ENCODE measurements at regions not wholly inside any gene's neighbourhood (a gene's known extent, or its start where the extent isn't known, plus 50 kb on each side); places are given as distances from the start of the nearest gene placed in this dataset.

DNA sequence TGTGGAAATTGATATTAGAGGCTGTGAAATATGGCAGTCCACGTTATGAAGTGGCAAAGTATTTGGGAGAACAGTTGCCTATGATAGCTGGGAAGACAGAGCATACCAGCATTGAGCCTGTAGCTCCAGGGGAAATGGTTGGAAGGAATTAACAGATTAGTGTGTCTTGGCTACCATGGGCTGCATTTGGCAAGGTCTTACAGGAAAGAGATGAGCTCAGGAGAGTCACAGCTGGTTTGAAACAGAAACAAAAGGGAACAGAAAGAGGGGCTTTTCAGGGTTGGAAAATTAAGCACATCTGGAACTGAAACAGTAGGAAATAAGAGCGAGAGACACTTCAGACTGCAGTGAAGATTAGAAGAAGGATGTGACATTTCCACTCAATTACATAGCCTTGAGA lies 141.7 kb downstream of the FBLN2 start:
- DNase-seq (ENCODE audit: low read depth in 2 of 2) = no peak

DNA sequence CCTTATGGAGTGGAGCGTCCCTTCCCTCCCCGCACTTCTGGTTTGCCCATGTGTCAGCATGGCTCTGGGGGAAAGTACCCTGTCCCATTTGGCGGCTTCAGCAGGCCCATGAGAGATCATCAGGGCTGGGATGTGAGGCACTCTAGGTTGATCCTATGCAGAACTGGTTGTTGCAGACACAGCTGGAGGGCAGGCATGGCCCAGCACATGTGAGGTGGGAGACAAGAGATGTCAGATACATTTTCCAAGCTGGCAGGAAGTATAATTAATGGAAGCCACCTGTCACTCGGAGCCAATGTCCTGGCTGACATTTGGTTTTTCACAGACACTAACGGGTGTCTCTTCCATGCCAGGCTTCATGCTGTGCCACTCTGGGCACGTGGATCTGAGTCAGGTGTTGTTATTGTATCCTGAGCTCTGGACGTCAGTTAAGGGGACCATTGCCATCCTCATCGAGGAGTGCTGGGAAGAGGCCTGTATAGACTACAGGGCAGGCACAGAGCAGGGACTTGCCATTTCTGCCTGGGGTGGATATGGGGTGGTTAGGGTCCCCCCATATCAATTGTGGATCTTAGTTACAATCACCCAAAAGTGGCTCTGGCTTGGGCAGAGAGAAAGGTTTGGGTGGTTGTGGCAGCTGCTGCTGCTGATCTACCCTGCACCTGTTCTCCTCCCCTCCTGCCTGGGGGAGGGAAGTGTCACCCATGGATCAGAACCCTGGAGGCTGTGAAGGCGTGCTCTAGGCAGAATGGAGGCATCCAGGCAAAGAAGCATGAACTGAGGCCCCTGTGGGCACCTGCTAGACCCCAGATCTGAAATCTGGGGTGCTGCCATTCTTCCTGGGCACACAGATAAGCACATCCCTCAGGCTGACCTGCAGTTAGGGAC lies 140.7 kb downstream of the FBLN2 start:
- DNase-seq (ENCODE audit: low read depth in 2 of 2) = no peak

GRCh38 chr3:13688824-13689223 lies 139.9 kb downstream of the FBLN2 start:
- DNase-seq (ENCODE audit: low read depth in 2 of 2) = no peak

GRCh38 chr3:13688034-13688433 lies 139.1 kb downstream of the FBLN2 start:
- DNase-seq (ENCODE audit: low read depth in 2 of 2) = no peak

All from lung microvascular endothelial cell (primary cell).